ENCODE measurements at regions not wholly inside any gene's neighbourhood (a gene's known extent, or its start where the extent isn't known, plus 50 kb on each side); places are given as distances from the start of the nearest gene placed in this dataset.
A peak's percentile ranks its signal among the peaks of the same experiment; 100 is the strongest.

DNA sequence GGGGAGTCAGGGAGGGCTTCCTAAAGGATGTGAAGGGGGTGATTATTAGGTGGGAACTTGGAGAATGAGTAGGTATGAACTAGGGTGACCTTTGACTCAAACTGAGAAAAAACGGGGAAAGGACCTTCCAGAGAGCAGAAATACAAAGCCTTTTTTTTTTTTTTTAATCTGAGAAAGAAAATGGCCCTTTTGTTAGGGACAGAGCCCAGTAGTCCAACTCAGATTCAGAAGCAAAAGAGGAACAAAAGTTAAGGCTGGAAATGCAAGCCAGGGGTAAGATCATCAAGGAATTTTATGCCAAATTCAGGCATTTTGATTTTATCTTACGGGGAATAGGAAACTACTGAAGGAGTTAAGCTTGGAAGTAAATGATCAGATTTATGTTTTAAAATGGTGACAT is 96.0 kb upstream of the SMYD2 start:
- 72% methylated on average over 2 of the region's 2 CpGs for whole genome bisulfite sequencing
- H3K27me3 ChIP-seq (ENCODE audit: insufficient read depth, low read length), result peaks cover 49% of the 10 kb centered on the region

DNA sequence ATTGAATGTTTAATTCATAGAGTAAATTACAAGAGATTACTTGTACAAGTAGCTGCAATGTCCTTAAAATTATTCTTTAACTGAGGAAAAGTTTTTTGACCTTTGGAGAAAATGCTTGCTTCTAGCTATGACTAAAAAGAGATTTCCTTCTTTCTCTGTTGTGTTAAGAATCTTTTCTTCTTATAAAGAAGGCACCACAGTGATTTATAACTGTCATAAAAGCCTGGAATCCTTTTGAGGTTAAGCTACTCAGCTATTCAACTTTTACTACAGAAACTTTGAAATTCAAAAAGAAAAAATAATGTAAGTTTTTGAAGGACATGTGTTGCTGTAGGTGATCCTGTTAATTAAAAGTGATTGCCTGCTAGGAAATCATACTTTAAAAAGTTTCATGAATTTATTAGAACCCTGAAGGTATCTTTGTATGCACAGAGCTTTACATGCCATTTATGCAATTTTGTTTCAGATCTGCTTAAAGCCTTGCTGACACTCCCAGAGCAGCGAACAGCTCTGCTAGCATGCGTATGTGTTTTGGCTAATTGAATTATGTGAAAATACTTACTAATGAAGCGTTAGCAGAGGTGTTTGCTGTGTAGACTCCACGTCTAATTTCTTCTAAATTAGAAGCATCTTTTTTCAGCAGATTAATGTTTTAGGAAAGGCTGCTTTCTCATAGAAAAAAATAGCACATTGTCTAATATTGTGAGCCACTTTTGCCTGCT is 94.7 kb upstream of the SMYD2 start:
- no peak overlapping the region for H3K9ac ChIP-seq (ENCODE audit: low read depth, low read length)
- WGBS, result 64% methylated on average over 4 of the region's 4 CpGs
- peaks cover 3% of the 10 kb centered on the region; the same call in 1 of the 2 replicates for H3K9me3 ChIP-seq (ENCODE audit: insufficient read depth, low read depth, low read length)
- H3K36me3 ChIP-seq (ENCODE audit: insufficient read depth, low read length), result no peaks in the 10 kb centered on the region
- H3K4me1 ChIP-seq (ENCODE audit: insufficient read depth, low read length), result peaks cover 13% of the 10 kb centered on the region; the same call in 1 of the 2 replicates
- H3K27ac ChIP-seq (ENCODE audit: low read depth, low read length), result no peak overlapping the region
- H3K4me3 ChIP-seq (ENCODE audit: low read length), result no peak overlapping the region
- H3K27me3 ChIP-seq (ENCODE audit: insufficient read depth, low read length), result peaks cover 52% of the 10 kb centered on the region

More for the DNA sequence above, 96.0 kb upstream of the SMYD2 start:
- Histone ChIP-seq H3K9me3 (ENCODE audit: insufficient read depth, low read depth, low read length) (peaks cover 3% of the 10 kb centered on the region; the same call in 1 of the 2 replicates), H3K27ac (ENCODE audit: low read depth, low read length) (no peak overlapping the region), H3K4me1 (ENCODE audit: insufficient read depth, low read length) (peaks cover 13% of the 10 kb centered on the region; the same call in 1 of the 2 replicates), H3K4me3 (ENCODE audit: low read length) (no peak overlapping the region), H3K9ac (ENCODE audit: low read depth, low read length) (no peak overlapping the region), H3K36me3 (ENCODE audit: insufficient read depth, low read length) (no peaks in the 10 kb centered on the region)

DNA sequence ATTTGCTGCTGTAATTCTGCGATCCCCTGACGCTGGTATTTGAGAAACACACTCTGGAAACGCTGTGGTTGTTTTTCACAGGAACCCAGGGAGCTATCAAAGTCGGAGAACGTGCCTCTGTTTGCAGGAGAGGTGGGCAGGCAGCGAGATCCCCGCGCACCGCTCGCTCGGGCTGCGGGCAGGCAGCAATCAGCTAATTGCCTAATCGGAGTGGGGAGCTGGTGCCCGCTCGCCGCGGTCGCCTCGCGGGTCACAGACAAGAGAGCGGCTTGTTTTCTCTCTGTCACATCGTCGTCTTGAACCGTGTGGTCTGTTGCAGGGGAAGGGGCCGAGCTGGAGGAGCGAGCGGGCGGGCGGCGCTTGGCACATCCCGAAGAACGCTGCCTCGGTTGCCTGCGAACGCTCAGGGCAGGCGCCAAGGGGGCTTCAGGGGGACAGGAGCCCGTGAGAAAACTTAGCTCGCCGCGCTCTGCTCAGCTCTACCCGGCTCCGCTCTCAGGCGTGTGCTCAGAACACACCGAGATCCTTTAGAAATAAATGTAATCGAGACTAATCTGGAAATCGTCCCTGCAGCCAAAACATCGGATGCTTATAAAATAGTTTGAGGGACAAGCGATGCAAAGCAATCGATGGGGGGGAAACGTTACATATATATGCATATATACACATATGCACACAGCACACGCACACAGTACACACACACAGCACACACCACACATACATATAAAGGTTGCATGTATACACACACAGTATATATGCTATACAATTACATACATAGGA is 93.6 kb upstream of the SMYD2 start:
- Histone ChIP-seq H3K4me3 (ENCODE audit: low read length) (peak overlapping the region; percentile 59), H3K27ac (ENCODE audit: low read depth, low read length) (no peak overlapping the region), H3K36me3 (ENCODE audit: insufficient read depth, low read length) (no peaks in the 10 kb centered on the region), H3K9me3 (ENCODE audit: insufficient read depth, low read depth, low read length) (peaks cover 3% of the 10 kb centered on the region; the same call in 1 of the 2 replicates), H3K27me3 (ENCODE audit: insufficient read depth, low read length) (peaks cover 52% of the 10 kb centered on the region), H3K4me1 (ENCODE audit: insufficient read depth, low read length) (peaks cover 13% of the 10 kb centered on the region; the same call in 1 of the 2 replicates), H3K9ac (ENCODE audit: low read depth, low read length) (peak overlapping the region; percentile 33; the same call in 1 of the 2 replicates)
- WGBS, result 8% methylated on average over 50 of the region's 51 CpGs

DNA sequence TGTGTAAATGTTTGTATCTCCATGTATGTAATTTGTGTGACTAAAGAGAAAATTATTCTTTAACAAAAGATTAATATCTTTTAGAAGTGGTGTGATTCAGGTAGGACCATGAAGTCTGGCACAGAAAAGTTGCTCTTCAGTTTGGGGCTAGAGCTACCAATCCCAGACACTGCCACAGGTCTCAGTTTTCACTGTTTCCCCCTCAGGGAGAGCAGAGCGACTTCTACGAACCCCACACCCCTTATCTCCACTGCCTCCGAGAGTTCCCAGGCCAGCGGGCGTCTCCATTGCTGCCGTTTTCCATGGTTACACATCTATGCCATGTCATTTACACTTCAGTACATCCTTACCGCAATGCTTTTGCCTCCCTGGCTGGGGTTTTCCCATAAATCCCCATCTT is 93.0 kb upstream of the SMYD2 start:
- Histone ChIP-seq H3K4me1 (ENCODE audit: insufficient read depth, low read length) (peaks cover 18% of the 10 kb centered on the region), H3K4me3 (ENCODE audit: low read length) (peak overlapping the region; percentile 59; the same call in 1 of the 2 replicates), H3K9ac (ENCODE audit: low read depth, low read length) (no peak overlapping the region), H3K27ac (ENCODE audit: low read depth, low read length) (no peak overlapping the region), H3K27me3 (ENCODE audit: insufficient read depth, low read length) (peaks cover 52% of the 10 kb centered on the region), H3K36me3 (ENCODE audit: insufficient read depth, low read length) (no peaks in the 10 kb centered on the region), H3K9me3 (ENCODE audit: insufficient read depth, low read depth, low read length) (peaks cover 3% of the 10 kb centered on the region; the same call in 1 of the 2 replicates)
- WGBS, result 34% methylated on average over 7 of the region's 7 CpGs

DNA sequence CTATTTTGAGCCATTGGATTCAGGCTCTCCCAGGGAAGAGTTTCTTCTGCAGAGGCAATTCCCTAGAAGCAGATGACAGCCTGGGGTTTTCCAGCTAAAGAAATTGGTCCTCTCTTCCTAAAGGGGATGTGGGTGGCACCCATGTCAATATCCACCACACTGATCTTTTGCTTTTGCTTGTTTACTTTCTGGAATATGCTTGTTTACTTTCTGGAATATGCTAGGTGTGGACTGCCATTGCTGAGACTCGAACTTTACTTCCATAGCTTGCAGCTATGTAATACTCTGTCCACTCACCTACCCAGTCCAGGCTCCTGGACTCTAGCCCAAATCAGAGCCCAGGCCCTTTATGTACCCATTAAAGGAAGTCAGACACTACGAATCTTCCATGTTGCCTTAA is 92.1 kb upstream of the SMYD2 start:
- 88% methylated on average over 2 of the region's 2 CpGs for WGBS

DNA sequence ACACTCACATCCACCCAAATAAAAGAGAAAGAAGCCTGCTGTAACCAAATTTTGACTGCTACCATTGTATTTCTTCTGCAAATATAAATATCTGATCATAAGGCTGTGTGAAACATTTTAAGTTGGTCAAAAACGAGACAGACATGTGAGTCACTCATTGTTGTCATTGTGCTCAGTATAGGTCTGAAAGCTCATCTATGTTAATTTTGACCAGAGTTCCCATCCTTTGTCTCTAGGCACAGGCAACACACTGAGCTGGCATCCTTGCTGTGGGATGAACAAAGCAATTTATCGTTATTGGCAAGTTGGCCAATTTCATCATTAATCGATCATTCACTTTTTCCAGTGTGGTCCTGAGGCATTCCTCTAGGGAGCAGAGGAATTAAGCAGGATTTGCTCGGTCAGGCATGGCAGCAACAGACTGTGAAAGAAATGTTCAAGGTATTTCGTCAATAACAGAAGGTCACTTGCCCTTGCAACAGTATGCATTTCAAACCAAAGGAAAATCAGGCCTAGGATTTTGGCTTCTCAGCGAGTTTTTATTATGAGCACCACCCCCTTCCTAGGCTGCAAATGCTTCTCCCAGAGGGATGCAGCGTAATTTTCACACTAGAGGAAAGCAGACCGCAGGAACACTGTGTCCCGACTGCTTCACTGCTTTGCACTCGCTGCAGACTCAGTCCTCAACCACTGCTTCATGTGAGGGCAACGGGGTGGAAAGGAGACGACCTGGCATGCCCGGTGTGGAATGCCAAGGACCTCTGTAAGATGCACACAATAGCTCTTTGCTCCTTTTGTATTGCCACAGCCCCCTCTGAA is 87.9 kb upstream of the SMYD2 start:
- Histone ChIP-seq H3K4me1 (ENCODE audit: insufficient read depth, low read length) (peaks cover 15% of the 10 kb centered on the region), H3K27me3 (ENCODE audit: insufficient read depth, low read length) (peaks cover 19% of the 10 kb centered on the region), H3K4me3 (ENCODE audit: low read length) (no peak overlapping the region), H3K36me3 (ENCODE audit: insufficient read depth, low read length) (no peaks in the 10 kb centered on the region), H3K27ac (ENCODE audit: low read depth, low read length) (no peak overlapping the region), H3K9me3 (ENCODE audit: insufficient read depth, low read depth, low read length) (no peaks in the 10 kb centered on the region), H3K9ac (ENCODE audit: low read depth, low read length) (no peak overlapping the region)
- WGBS, result 51% methylated on average over 13 of the region's 13 CpGs

More for the DNA sequence above, 92.1 kb upstream of the SMYD2 start:
- Histone ChIP-seq H3K36me3 (ENCODE audit: insufficient read depth, low read length) (no peaks in the 10 kb centered on the region), H3K27ac (ENCODE audit: low read depth, low read length) (no peak overlapping the region), H3K9ac (ENCODE audit: low read depth, low read length) (no peak overlapping the region), H3K27me3 (ENCODE audit: insufficient read depth, low read length) (peaks cover 52% of the 10 kb centered on the region), H3K4me3 (ENCODE audit: low read length) (no peak overlapping the region), H3K9me3 (ENCODE audit: insufficient read depth, low read depth, low read length) (no peaks in the 10 kb centered on the region), H3K4me1 (ENCODE audit: insufficient read depth, low read length) (peaks cover 27% of the 10 kb centered on the region)

DNA sequence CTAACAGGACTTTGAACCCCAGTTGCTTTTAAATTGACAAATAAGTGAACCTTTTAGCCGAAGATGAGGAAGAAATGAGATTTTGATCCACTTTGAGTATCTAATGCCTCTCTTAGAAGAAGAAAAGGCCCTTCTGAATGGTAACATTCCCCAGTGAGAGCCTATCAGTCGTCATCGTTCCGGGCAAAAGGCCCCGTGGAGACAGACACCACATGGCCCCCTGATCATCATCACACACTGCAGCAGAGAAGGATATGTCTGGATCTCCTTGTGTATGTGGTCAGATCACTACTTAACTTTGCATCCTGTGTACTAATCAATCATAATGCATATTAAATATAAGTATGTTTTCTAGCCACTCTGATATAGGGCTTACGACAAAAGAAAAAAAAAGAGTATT is 87.3 kb upstream of the SMYD2 start:
- Histone ChIP-seq H3K27ac (ENCODE audit: low read depth, low read length) (no peak overlapping the region), H3K36me3 (ENCODE audit: insufficient read depth, low read length) (no peaks in the 10 kb centered on the region), H3K9ac (ENCODE audit: low read depth, low read length) (no peak overlapping the region), H3K9me3 (ENCODE audit: insufficient read depth, low read depth, low read length) (no peaks in the 10 kb centered on the region), H3K4me1 (ENCODE audit: insufficient read depth, low read length) (peaks cover 15% of the 10 kb centered on the region), H3K27me3 (ENCODE audit: insufficient read depth, low read length) (peaks cover 13% of the 10 kb centered on the region), H3K4me3 (ENCODE audit: low read length) (no peak overlapping the region)
- WGBS, result 92% methylated on average over 6 of the region's 6 CpGs

DNA sequence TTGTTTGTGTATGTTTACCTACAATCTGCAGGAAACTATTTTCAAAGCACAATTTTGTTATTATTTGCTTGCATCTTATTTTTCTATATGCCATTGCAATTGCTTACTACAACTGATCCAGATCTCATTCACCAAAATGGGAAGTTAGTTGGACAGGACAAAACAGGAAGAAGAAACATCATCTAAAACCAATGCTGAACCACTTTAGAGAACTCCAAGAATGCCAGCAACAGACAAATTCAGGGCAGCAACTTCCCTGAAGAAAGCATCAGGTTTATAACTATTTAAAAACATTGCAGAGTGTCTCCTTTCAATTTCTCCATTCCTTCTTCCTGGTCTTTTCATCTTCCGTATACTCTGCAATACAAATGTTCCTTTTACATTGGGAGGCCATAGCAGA is 82.4 kb upstream of the SMYD2 start:
- Histone ChIP-seq H3K27me3 (ENCODE audit: insufficient read depth, low read length) (no peaks in the 10 kb centered on the region), H3K9ac (ENCODE audit: low read depth, low read length) (no peak overlapping the region), H3K36me3 (ENCODE audit: insufficient read depth, low read length) (no peaks in the 10 kb centered on the region), H3K4me3 (ENCODE audit: low read length) (no peak overlapping the region), H3K4me1 (ENCODE audit: insufficient read depth, low read length) (peaks cover 4% of the 10 kb centered on the region; the same call in 1 of the 2 replicates), H3K27ac (ENCODE audit: low read depth, low read length) (no peak overlapping the region), H3K9me3 (ENCODE audit: insufficient read depth, low read depth, low read length) (no peaks in the 10 kb centered on the region)
- WGBS, result 91% methylated on average over 1 of the region's 1 CpG

DNA sequence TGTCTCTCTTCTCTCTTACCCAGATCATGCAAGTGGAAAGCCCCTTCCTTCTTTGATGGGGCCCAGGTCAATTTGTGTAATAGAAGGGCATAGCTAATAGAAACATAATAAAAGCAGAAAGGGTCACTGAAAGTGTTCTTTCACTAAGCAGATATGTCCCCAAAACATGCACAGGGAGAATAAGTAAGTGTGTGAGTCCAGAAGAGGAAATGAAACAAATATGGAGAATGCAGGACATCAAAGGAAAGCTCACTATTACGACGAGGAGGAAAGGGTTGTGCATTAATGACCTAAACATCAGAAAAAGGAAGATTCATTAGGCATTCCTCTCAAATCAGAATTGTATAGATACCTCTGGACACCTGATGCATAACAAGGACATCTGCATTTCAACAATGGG is 81.4 kb upstream of the SMYD2 start:
- Histone ChIP-seq H3K27ac (ENCODE audit: low read depth, low read length) (no peak overlapping the region), H3K9ac (ENCODE audit: low read depth, low read length) (no peak overlapping the region), H3K4me1 (ENCODE audit: insufficient read depth, low read length) (no peaks in the 10 kb centered on the region), H3K9me3 (ENCODE audit: insufficient read depth, low read depth, low read length) (no peaks in the 10 kb centered on the region), H3K4me3 (ENCODE audit: low read length) (no peak overlapping the region), H3K36me3 (ENCODE audit: insufficient read depth, low read length) (no peaks in the 10 kb centered on the region), H3K27me3 (ENCODE audit: insufficient read depth, low read length) (no peaks in the 10 kb centered on the region)
- WGBS, result 85% methylated on average over 2 of the region's 2 CpGs

DNA sequence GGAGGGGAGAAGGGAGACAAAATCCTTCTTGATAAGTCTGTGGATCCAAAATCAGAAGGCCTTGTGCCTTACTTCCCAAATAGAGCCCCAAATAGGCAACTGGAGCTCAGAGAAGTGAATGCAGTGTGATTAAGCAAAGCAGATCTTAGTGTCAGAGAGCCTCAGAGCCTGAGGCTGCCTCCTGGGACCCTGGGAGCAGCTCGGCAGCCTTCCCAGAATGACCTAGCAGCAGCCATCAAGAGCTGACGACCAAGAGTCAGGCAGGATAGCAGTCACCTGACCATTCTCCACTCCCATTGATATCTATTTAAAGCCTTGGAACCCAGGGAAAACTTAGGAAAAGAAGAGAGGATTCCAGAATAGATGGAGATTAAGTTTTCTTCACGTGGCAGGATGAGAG is 78.0 kb upstream of the SMYD2 start:
- peaks cover 10% of the 10 kb centered on the region; the same call in 1 of the 2 replicates for H3K4me1 ChIP-seq (ENCODE audit: insufficient read depth, low read length)
- no peaks in the 10 kb centered on the region for H3K9me3 ChIP-seq (ENCODE audit: insufficient read depth, low read depth, low read length)
- H3K27ac ChIP-seq (ENCODE audit: low read depth, low read length), result no peak overlapping the region
- H3K36me3 ChIP-seq (ENCODE audit: insufficient read depth, low read length), result no peaks in the 10 kb centered on the region
- no peak overlapping the region for H3K9ac ChIP-seq (ENCODE audit: low read depth, low read length)
- 78% methylated on average over 3 of the region's 3 CpGs for WGBS
- no peaks in the 10 kb centered on the region for H3K27me3 ChIP-seq (ENCODE audit: insufficient read depth, low read length)
- no peak overlapping the region for H3K4me3 ChIP-seq (ENCODE audit: low read length)
